ENCODE measurements at regions not wholly inside any gene's neighbourhood (a gene's known extent, or its start where the extent isn't known, plus 50 kb on each side); places are given as distances from the start of the nearest gene placed in this dataset.

- Mint-ChIP-seq H3K27me3 (ENCODE audit: unreplicated experiment) (peaks cover 2% of the 10 kb centered on the region), H3K9me3 (ENCODE audit: unreplicated experiment) (peaks cover 2% of the 10 kb centered on the region), H3K36me3 (ENCODE audit: unreplicated experiment) (no peaks in the 10 kb centered on the region), H3K27ac (ENCODE audit: unreplicated experiment) (no peak overlapping the region), H3K4me3 (ENCODE audit: unreplicated experiment) (no peak overlapping the region), H3K4me1 (ENCODE audit: low read depth, unreplicated experiment) (no peaks in the 10 kb centered on the region)
- TF ChIP-seq, protein P1, sequence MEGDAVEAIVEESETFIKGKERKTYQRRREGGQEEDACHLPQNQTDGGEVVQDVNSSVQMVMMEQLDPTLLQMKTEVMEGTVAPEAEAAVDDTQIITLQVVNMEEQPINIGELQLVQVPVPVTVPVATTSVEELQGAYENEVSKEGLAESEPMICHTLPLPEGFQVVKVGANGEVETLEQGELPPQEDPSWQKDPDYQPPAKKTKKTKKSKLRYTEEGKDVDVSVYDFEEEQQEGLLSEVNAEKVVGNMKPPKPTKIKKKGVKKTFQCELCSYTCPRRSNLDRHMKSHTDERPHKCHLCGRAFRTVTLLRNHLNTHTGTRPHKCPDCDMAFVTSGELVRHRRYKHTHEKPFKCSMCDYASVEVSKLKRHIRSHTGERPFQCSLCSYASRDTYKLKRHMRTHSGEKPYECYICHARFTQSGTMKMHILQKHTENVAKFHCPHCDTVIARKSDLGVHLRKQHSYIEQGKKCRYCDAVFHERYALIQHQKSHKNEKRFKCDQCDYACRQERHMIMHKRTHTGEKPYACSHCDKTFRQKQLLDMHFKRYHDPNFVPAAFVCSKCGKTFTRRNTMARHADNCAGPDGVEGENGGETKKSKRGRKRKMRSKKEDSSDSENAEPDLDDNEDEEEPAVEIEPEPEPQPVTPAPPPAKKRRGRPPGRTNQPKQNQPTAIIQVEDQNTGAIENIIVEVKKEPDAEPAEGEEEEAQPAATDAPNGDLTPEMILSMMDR (IDR thresholded peaks at IDR 0.05; ENCODE audit: partially characterized antibody, unreplicated experiment) = no peak
- DNase-seq = no peak
These were observed 789.9 kb downstream of the CBLN2 start for GRCh38 chr18:71754246-71754645.

DNA sequence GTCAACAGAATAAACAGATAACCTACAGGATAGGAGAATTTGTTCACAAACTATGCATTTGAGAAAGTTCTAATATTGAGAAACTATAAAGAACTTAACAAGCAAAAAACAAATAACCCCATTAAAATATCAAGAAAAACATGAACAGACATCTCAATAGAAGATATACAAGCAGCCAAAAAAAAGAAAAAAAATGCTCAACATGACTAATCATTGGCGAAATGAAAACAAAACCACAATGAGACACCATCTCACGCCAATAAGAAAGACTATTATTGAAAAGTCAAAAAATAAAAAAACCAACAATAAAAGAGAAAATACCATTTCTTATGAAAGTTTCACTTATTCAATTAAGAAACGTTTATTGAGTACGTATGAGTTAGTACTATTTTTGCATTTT, 800.5 kb downstream of the CBLN2 start:
- Mint-ChIP-seq H3K4me1 (ENCODE audit: low read depth, unreplicated experiment) (no peaks in the 10 kb centered on the region), H3K36me3 (ENCODE audit: unreplicated experiment) (no peaks in the 10 kb centered on the region), H3K4me3 (ENCODE audit: unreplicated experiment) (no peak overlapping the region), H3K27me3 (ENCODE audit: unreplicated experiment) (no peaks in the 10 kb centered on the region), H3K27ac (ENCODE audit: unreplicated experiment) (no peak overlapping the region), H3K9me3 (ENCODE audit: unreplicated experiment) (no peaks in the 10 kb centered on the region)
- TF ChIP-seq, protein P1 (IDR thresholded peaks at IDR 0.05; ENCODE audit: partially characterized antibody, unreplicated experiment) = no peak
- no peak for DNase-seq

DNA sequence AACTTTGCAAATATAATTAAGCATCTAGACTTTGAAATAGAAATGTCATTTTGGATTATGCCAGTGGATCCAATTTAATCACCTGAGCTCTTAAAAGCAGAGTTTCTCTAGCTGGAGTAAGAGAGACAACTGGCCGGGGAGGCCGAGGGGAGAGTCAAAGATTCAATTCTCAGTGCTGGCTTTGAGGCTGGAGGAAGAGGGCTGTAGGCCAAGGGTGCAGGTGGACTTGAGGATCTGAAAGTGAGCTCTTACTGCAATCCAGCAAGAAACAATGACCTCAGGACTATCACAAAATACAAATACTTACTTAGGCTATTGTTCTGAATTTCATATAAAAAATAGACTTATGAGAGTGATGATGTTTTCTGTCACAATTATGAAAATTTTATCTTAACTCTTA, 814.5 kb downstream of the CBLN2 start:
- no peak overlapping the region for H3K27ac Mint-ChIP-seq (ENCODE audit: unreplicated experiment)
- H3K4me1 Mint-ChIP-seq (ENCODE audit: low read depth, unreplicated experiment) = no peaks in the 10 kb centered on the region
- no peak for DNase-seq
- H3K4me3 Mint-ChIP-seq (ENCODE audit: unreplicated experiment) = no peak overlapping the region
- H3K9me3 Mint-ChIP-seq (ENCODE audit: unreplicated experiment) = no peaks in the 10 kb centered on the region
- no peaks in the 10 kb centered on the region for H3K27me3 Mint-ChIP-seq (ENCODE audit: unreplicated experiment)
- TF ChIP-seq, protein P1 (IDR thresholded peaks at IDR 0.05; ENCODE audit: partially characterized antibody, unreplicated experiment) = no peak
- no peaks in the 10 kb centered on the region for H3K36me3 Mint-ChIP-seq (ENCODE audit: unreplicated experiment)

GRCh38 chr18:71727909-71728308, 816.2 kb downstream of the CBLN2 start:
- H3K27me3 Mint-ChIP-seq (ENCODE audit: unreplicated experiment) = no peaks in the 10 kb centered on the region
- H3K9me3 Mint-ChIP-seq (ENCODE audit: unreplicated experiment) = no peaks in the 10 kb centered on the region
- H3K4me1 Mint-ChIP-seq (ENCODE audit: low read depth, unreplicated experiment) = no peaks in the 10 kb centered on the region
- TF ChIP-seq, protein P1 (IDR thresholded peaks at IDR 0.05; ENCODE audit: partially characterized antibody, unreplicated experiment) = no peak
- H3K36me3 Mint-ChIP-seq (ENCODE audit: unreplicated experiment) = no peaks in the 10 kb centered on the region
- H3K4me3 Mint-ChIP-seq (ENCODE audit: unreplicated experiment) = no peak overlapping the region
- H3K27ac Mint-ChIP-seq (ENCODE audit: unreplicated experiment) = no peak overlapping the region
- no peak for DNase-seq

DNA sequence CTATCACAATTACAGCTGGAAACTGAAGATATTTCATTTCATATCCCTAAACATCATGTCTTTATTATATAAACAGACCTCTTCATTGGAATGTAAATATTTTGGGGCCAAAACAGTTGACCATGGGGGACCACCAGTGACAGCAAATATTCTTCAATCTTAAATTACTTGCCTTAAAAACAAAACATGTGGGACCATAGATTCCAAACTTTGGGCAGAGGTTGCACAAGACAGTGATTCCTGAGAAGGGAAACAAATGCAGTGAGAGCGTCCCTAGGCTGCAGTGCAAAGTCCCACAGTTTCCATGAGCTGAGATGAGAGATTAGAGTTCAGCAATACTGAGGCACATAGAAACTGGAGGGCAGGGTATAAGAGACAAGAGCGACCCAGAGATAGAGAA, 818.9 kb downstream of the CBLN2 start:
- Mint-ChIP-seq H3K4me3 (ENCODE audit: unreplicated experiment) (no peak overlapping the region), H3K27me3 (ENCODE audit: unreplicated experiment) (no peaks in the 10 kb centered on the region), H3K9me3 (ENCODE audit: unreplicated experiment) (no peaks in the 10 kb centered on the region), H3K4me1 (ENCODE audit: low read depth, unreplicated experiment) (no peaks in the 10 kb centered on the region), H3K27ac (ENCODE audit: unreplicated experiment) (no peak overlapping the region), H3K36me3 (ENCODE audit: unreplicated experiment) (no peaks in the 10 kb centered on the region)
- TF ChIP-seq, protein P1 (IDR thresholded peaks at IDR 0.05; ENCODE audit: partially characterized antibody, unreplicated experiment) = no peak
- DNase-seq = no peak
